Esophagus muscularis mucosa (tissue), 3 donors: ENCODE measurements at regions not wholly inside any gene's neighbourhood (a gene's known extent, or its start where the extent isn't known, plus 50 kb on each side); places are given as distances from the start of the nearest gene placed in this dataset.

Source experiments
- CTCF ChIP-seq, 3 experiments: fragments of 200-600 bp in 2 of 3; fragments of 450-650 bp in 1 of 3; sonication (generic) in 2 of 3; IDR thresholded peaks; one replicate each; pipeline ENCODE4 v1.5.1; 2017 to 2019; ENCODE audit warnings: antibody characterized with exemption in 3 of 3, mild to moderate bottlenecking in 2 of 3, moderate library complexity in 1 of 3
- POLR2AphosphoS5 ChIP-seq, 2 donors: sonication (generic); formaldehyde crosslinking; IDR thresholded peaks; one replicate each; pipeline ENCODE4 v1.6.1; 2017; ENCODE audit warnings: antibody characterized with exemption in 2 of 2

GRCh38 chr14:62289471-62289870 lies 527.3 kb downstream of the SNAPC1 start:
- TF ChIP-seq POLR2AphosphoS5 (IDR thresholded peaks at IDR 0.05) (no peak), CTCF (IDR thresholded peaks at IDR 0.05) (no peak)
